ENCODE measurements at regions not wholly inside any gene's neighbourhood (a gene's known extent, or its start where the extent isn't known, plus 50 kb on each side); places are given as distances from the start of the nearest gene placed in this dataset.

DNA sequence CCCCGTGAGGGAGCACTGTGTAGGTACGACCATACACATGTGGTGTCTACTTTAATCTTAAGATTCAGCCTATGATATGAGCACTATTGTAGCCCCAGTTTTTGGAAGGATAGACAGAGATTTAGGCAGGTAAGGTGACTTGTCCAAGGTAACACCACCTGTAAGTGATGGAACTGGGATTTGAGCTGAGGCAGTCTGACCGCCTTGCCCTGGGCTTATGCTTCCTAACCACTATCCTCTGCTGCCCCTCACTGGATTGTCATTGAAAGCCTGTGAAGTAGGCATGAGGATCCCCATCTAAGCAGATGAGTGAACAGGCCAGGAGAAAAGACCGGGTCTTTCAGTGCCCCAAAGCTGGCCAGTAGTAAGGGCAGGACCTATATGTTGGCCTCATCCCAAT lies 343.8 kb downstream of the CYRIA start:
- DNase-seq (ENCODE audit: low spot score), result no peak

DNA sequence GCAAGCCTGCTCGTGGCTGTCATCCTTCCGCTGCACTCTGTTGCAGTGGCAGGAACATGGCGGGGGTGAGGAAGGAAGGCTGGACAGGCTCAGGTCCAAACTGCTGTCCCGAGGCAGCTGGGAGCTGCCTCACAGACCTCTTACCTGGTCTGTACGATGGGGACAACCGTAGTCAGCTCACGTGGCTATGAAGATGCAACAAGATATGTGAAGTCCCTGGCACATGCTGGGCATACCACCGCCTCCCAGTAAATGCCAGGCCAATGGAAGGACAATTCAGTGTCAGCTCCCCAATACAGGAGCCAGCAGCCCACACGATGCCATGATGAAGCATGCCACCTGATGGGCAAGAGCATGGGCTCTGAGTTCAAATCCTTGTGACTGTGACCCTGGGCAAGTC lies 344.4 kb downstream of the CYRIA start:
- no peak for DNase-seq (ENCODE audit: low spot score)

DNA sequence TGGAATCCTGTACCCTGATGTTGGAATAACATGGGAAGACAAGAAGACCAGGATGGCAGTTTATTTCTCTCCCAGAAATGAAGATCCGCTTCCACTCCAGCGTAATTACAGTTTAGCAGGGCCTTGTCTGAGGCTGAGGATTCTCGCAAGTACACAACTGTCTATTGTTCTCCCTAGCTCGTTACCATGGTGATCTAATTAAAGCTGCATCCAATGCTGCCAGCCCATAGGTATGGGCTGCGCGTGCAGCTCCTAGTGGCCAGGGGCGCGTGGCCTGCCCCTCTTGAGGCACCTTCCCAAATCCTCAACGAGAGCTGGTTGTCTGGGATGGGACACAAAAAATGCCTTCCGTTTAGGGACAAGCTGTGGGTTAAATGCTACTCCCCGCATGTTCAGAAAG lies 344.9 kb downstream of the CYRIA start:
- no peak for DNase-seq (ENCODE audit: low spot score)

DNA sequence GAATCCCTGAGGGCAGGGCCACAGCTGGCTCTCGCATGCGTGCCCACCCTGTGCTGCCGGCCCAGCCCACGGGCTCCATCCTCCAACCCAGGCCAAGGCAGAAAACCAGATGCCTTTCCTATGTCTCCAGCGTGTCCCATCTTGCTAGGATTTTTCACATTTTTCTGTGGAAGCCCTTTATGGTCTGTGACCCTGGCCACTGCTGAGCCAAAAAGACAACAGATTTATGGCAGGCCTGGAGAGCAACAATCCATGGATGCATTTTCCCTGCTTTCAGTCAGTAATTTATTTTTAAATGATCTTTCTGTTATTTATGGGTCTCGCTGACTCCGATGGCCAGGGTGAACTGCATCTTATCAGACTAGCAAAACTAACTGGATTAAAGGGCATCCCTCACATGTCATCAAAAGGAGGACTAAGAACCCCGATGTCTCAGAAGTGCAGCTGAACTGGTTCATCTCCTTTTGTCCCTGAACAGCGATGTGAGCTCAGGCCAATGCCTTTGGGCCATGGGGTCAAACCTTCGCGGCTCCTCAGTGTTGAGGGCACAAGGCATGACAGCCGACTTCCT lies 346.0 kb downstream of the CYRIA start:
- peak; percentile 45 for DNase-seq (ENCODE audit: low spot score)

DNA sequence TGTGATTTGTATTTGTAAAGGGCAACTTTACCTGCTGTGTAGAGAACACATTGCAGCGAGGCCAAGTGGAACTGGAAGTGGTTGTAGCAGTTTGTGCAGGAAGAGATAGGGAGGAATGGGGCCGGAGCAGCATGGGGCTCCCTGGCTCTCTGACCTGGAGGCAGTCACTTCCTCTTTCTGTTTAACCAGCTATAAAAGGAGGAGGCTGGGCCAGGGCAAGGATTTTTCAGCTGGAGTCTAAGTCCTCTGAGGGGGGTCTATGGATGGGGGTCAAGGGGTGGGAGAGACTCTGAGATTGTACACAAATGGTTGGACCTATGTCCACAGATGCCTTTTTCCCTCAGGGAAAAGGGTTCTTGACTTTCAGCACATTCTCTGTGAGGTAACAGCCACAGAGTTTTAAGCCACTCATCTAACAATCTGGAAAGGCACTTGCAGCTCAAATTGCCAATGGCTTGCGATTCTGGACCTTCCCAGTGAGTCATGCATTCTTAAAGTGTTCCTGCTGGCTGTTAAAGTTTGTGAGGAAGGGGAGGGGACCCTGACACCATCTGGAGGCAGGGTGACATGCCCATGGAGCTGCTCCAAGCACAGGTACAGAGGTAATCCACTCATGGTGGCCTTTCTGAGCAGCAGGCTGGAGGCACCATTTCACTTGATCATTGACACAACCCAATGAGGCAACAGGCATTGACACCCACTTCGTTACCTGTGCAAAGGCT lies 347.0 kb downstream of the CYRIA start:
- DNase-seq (ENCODE audit: low spot score), result no peak

DNA sequence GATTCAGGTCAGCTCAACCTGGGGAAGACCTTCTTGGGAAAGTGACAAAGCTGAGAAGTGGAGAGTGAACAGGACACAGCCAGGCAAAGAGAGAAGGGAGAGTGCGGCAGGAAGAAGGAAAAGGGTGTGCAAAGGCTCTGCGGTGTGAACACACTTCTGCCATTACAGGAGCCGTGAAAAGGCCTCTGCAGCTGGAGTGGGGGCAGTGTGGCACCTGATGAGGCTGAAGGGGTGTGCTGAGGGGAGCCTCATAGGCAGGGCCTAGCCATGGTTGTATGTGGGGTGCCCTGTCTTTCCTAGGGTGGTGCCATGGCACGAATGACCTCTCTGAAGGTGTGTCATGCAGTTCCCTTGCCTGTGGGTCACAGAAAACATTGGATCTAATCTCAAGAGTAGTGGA lies 347.6 kb downstream of the CYRIA start:
- no peak for DNase-seq (ENCODE audit: low spot score)

DNA sequence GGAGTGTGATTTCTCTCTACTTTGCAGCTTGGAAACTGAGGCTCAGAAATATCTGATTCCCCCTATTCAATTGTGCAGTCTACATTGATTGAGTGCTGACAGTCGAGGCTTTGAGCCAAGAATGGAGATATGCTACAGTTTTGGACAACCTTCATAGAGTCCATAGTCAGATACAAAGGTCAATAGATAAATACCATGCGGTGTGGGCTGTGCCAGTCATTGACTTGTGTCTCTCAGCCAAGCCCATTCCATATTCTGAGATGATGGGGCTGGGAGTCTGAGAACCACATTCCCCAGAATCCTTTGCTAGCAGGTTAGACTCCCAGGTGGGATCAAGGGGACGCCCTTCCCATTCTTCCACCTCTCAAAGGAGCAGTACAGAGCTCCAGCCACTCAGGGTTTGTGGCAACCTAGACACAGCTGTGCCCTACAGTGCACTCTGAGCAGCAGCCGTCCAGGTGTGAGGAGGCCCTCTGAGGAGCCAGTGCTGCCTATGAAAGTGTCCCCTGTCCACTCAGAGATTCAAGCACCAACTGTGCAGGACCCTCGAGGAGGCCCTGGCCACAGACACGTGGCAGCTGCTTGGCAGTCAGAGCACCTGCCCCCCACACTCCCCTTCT lies 348.3 kb downstream of the CYRIA start:
- DNase-seq (ENCODE audit: low spot score), result no peak

DNA sequence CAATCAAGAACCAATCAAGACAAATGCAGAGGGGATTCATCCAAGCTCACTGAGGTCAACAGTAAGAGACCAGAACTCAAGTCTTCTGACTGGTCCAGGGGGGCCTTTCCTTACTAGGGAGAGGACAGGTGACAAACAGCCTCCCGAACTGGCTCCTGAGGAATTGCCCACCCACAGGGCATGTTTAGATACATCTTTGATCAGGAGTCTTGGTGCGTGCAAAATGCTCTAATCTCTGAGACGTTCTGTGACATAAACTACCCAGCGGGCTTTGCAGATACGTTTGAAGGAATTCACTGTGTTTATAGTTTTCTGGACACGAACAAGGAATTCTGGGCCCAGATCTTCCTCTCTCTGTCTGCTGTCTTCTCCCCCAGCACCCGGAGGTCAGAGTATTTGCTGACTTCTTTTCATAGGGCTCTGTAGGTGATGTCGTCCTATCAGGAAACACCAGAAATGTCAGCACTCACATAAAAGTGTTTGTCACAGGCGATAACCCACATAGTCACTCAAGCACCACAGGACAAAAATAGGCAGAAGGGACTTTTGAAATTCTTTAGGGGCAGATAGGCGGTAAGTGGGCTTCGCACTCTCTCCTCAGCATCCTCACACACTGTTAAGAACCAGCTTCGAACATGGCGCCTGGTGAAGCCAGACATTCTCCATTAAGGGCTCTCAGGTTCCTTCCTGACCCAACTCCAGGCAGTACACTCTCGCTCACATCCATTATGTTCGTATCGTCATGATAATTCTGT lies 349.0 kb downstream of the CYRIA start:
- DNase-seq (ENCODE audit: low spot score), result no peak

DNA sequence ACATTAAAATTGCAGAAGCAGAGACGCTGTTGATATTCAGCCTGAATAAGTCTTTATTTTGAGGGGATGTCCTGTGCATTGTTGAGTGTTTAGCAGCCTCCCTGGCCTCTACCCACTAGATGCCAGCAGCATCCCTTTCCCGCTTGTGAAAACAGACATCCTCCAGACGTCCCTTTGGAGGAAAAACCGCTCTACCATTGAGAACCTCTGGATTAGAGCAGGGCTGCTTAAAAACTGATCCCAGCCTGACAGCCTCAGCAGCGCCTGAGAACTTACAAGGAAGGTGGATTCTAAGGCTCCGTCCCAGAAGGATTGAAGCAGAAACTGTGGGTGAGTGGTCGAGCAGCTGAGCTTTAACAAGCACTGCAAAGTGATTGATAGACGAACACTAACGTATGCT lies 349.7 kb downstream of the CYRIA start:
- DNase-seq (ENCODE audit: low spot score), result no peak

DNA sequence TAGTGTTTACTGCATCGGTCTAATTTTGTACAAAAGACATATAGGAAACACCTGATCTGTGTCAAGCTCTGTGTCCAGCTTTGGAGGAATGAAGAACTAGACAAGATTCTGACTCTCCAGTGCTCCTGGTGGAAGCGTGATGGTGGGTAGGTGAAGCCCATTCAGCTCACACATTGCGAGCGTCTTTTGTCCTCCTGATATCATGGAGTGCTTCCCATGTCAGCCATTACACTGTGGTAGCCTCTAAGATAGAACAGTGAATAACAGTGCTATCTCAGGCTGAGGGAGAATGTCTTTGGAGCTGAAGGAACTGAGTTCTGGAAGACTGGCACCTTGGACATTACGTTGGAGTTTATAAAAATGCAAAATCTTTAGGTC lies 350.2 kb downstream of the CYRIA start:
- no peak for DNase-seq (ENCODE audit: low spot score)

DNA sequence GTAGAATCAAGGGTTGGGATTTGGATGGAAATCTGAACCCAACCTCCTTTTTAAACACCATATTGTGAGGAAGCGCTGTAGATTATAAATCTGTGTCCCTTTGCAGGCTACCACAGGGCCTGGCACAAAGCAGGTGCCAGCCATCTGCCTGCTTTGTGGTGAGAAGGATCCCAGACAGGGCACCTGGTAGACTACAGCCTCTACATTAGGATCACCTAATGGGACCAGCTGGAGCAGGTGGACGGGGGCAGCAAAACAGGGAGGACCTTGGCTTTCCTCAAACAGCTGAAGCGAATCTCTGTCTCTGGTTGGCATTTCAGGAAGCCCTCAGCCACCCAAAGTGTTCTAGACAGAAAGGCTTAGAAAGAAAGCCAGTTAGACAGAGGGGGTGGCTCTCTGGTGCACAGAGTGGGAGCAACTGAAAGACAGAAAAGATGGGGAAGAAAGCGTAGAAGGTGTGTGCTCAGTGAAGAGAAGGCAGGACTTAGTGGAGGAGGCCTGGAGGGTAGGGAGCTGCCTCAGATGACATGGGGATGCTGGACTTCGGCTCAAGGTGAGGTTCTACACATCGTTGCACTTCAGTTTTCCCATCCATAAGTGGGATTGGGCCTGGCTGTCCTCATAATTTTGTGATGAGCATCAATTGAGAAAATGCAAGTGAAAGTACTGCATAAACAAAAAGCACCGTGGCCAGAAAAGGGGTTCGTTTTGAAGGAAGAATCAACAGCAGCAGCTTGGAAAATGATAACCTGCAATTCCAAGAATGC lies 350.8 kb downstream of the CYRIA start:
- DNase-seq (ENCODE audit: low spot score), result no peak

DNA sequence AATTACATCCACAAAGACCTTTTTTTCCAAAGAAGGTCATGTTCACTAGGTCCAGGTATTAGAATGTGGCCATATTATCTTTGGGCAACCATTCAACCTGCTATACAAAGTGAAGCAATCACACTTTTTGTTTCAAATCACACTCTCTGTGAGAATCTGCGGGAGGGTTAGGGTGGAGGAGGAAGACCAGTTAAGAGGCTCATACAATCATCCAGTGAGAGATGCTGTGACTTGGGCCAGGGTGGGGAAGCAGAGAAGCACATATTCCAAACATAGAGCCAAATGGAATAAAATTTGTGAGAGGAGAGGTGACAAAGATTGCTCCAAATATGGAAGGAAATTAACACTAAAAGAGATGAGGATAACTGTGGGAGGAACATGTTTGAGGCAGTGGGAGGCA lies 351.6 kb downstream of the CYRIA start:
- DNase-seq (ENCODE audit: low spot score), result no peak

DNA sequence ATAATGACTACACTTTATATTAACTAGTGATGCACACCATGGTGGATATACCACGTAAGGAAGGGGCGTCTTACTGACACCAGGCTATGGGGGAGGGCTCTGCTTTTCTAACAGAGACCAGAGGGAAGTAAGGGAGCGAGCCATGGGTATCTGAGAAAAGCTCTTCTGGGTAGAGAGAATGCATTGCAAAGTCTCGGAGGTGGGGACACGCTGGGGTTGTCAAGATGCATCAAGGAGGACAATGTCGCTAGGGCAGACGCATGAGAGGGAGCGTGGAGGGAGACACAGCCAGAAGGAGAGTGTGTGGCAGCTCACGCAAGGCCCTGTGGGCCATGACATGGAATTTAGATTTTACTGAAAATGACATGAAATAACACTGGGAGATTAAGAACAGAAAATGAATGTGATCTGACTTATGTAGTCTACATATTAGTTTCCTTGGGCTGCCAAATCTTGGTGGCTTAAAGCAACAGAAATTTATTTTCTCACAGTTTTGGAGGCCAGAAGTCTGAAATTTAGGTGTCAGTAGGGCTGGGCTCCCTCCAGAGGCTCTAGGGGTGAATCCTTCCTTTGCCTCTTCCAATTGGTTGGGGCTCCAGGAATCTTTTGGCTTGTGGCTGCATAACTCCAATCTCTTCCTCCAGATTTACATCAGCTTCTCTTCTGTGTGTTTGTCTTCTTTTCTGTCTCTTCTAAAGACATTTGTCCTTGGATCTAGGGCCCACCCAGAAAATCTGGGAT lies 352.2 kb downstream of the CYRIA start:
- DNase-seq (ENCODE audit: low spot score), result no peak

DNA sequence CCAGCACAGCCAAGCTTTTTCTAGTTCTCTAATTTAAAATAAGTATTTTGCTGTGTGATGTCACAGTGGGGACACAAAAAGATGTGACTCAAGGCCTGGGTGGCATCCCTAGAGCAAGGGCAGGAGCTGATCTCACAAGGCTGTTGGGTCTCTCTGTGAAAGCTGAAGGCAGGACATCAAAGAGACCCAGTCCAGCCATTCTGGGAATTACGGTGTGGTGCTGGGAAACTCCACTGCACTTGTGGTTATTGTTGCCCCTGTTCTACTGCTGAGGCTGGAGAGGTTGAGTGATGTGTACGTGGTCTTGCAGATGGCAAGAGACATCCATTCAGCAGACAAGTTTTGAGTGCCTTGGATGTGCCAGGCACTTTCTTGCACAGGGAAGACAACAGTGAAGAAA lies 352.9 kb downstream of the CYRIA start:
- no peak for DNase-seq (ENCODE audit: low spot score)

DNA sequence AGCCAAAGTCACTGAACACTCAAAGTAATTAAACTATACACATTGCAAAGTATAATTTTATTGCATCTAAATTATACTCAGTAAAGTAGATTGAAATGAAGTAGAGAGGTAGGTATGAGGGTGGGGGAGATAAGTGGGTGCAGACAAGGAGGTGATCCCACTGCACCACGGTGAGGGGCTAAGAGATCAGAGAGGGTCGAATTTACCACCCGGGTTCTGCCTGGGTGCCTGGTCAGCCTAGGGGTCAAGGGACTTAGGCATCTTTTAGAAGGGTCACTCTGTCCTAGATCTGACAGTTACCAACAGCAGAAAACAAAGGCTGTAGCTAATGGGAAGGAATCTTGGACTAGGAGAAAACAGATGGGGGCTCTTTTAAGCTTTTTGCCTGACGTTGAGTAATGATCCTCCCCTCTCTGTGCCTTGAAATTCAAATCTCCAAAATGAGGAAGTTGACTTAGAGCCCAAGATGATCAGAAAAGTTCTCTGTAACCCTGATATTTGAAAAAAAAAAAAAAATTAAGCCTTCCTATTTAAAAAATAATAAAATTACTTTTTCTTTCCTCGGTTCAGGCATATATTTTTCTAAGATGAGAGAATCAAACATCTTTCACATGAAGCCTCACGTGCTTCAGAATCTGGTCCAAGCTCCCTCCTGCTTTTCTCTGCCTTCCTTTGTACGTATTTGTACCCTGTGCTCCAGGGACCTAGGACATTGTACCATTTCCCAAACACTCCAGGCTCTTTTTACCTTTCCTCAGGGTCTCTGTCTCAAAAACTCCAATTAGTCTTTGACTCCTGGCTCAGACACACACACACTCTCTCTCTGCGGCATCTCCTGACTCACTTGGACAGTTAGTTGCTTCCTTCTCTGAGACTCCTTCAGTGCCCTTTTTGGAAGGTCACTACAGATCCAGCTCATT lies 353.9 kb downstream of the CYRIA start:
- no peak for DNase-seq (ENCODE audit: low spot score)

DNA sequence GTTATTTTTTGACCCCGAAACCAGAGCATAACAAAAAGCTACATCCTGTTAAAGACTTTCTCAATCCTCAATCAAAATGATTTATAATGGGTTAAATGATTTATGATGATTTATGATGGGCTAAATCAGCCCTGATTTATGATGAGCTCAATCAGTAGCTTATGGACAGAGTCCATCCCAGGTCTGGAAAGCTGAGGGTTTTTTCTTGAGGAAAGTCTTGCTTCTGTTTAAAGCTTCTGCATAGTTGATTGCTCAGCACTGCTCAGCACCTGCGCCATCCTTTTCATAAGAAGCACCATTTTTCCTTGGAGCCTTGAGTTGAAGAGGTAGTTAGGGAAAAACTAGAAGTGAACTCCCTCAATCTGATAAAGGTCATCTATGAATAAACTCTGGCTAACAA lies 356.8 kb downstream of the CYRIA start:
- no peak for DNase-seq (ENCODE audit: low spot score)

DNA sequence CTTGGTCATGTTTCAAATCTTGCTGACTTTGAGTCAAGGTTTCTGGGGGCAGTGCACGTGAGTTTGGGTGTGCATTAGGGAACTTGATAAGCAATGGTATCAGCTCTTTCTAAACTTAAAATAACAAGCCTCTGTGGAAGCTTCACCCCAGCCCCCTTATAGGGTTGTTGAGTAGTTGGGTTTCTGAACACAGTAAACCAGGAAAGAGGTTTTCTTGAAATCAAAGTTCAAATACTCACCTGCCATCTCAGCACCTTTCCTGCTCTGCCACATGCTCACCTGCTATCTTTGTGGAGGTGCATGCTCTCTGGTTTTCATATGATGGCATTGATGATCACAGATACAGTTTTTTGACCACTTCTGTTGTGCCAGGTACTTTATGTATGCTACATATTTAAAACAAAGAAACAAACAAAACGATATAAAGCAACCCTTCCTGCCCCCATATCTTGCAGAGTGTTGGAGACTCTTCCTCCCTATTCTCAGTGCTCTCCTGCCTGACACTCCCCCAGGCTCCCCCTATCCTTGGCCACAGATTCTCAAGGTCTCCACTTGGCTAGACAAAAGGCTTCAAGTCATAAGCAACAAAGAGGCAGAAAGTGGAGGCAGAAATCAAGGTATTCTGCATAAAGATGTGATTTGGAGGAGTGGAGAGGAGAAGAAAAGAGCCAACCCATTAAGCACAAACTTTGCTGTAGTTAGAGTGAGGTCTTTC lies 360.6 kb downstream of the CYRIA start:
- DNase-seq (ENCODE audit: low spot score), result no peak

DNA sequence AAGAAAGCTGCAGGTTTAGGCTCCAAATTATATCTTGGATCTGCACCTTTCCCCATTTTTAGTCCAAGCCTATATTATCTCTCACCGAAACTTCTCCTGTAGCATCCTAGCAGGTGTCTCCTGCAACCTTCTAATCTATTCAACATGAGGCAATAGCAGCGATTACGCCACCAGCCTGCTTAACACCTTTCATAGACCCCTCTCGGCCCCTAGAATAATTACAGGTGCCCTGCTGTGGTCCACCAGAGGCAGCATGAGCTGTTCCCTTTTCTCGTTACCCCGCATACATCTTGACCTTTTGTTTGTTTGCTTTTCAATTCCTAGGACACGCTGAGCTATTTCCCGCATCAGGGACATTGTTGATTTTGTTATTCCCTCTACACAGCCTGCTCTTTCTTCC lies 361.9 kb downstream of the CYRIA start:
- DNase-seq (ENCODE audit: low spot score), result no peak

DNA sequence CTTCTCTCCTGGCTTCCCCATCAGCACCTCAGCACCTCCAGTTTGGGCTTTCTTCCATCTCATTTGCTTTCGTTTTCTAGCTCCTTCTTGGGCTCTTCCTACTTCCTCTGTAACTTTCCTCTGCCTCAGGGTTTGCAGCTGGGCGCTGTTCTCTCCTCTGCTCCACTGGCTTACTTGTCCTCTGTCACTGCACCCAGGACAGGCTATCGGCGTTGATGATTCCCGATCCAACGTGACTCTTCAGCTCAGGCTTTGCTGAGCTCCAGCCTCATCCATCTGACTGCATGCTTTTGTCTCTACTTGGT lies 362.4 kb downstream of the CYRIA start:
- DNase-seq (ENCODE audit: low spot score), result no peak
